ENCODE measurements at regions not wholly inside any gene's neighbourhood (a gene's known extent, or its start where the extent isn't known, plus 50 kb on each side); places are given as distances from the start of the nearest gene placed in this dataset.

GRCh38 chr3:22959593-22959992 is 243.5 kb upstream of the UBE2E2 start:
- Histone ChIP-seq H3K4me1 (ENCODE audit: control insufficient read depth, insufficient read depth, low read length) (no peaks in the 10 kb centered on the region), H3K27ac (ENCODE audit: extremely low read depth, low read depth, low read length) (no peak overlapping the region), H3K36me3 (ENCODE audit: control insufficient read depth in 2 of 2, insufficient read depth in 1 of 2, low read length in 2 of 2) (no peaks in the 10 kb centered on the region), H3K4me3 (ENCODE audit: low read depth, low read length) (no peak overlapping the region), H3K9me3 (ENCODE audit: control insufficient read depth, insufficient read depth, low read depth, low read length) (no peaks in the 10 kb centered on the region)
- CTCF ChIA-PET, result no interaction called here
- POLR2A ChIA-PET, result no interaction called here
- TF ChIP-seq ZNF140 (tag by site-specific recombination; IDR thresholded peaks at IDR 0.05) (no peak), ZNF37A (tag by site-specific recombination; IDR thresholded peaks at IDR 0.05) (no peak), ZNF600 (tag by site-specific recombination; IDR thresholded peaks at IDR 0.05) (no peak), KLF10 (tag by site-specific recombination; IDR thresholded peaks at IDR 0.05) (no peak), ZSCAN30 (tag by site-specific recombination; IDR thresholded peaks at IDR 0.05) (no peak), ZNF354C (tag by site-specific recombination; IDR thresholded peaks at IDR 0.05; ENCODE audit: borderline replicate concordance, low read depth) (no peak), SCRT1 (tag by site-specific recombination; IDR thresholded peaks at IDR 0.05; ENCODE audit: borderline replicate concordance) (no peak), ZNF621 (tag by site-specific recombination; IDR thresholded peaks at IDR 0.05) (no peak), ZFP69B (tag by site-specific recombination; IDR thresholded peaks at IDR 0.05) (no peak), ZBTB7A (tag by site-specific recombination; IDR thresholded peaks at IDR 0.05; ENCODE audit: low read depth) (no peak), ZNF239 (tag by site-specific recombination; IDR thresholded peaks at IDR 0.05) (no peak), ZSCAN4 (tag by site-specific recombination; IDR thresholded peaks at IDR 0.05) (no peak), ZNF473 (tag by site-specific recombination; IDR thresholded peaks at IDR 0.05) (no peak), ZNF280D (tag by site-specific recombination; IDR thresholded peaks at IDR 0.05) (no peak), ZNF544 (tag by site-specific recombination; IDR thresholded peaks at IDR 0.05) (no peak)

GRCh38 chr3:22960105-22960984 is 242.8 kb upstream of the UBE2E2 start:
- no peak overlapping the region for H3K27ac ChIP-seq (ENCODE audit: extremely low read depth, low read depth, low read length)
- CTCF ChIA-PET, result interaction anchor here (0.6 to 1.4 kb wide), 11 partner anchors 10 to 1939 kb away, joined by 3 to 6 read pairs (median 4); no protein-coding TSS in a partner anchor
- H3K36me3 ChIP-seq (ENCODE audit: control insufficient read depth in 2 of 2, insufficient read depth in 1 of 2, low read length in 2 of 2), result no peaks in the 10 kb centered on the region
- POLR2A ChIA-PET, result no interaction called here
- H3K4me3 ChIP-seq (ENCODE audit: low read depth, low read length), result no peak overlapping the region
- H3K9me3 ChIP-seq (ENCODE audit: control insufficient read depth, insufficient read depth, low read depth, low read length), result no peaks in the 10 kb centered on the region
- H3K4me1 ChIP-seq (ENCODE audit: control insufficient read depth, insufficient read depth, low read length), result no peaks in the 10 kb centered on the region
- TF ChIP-seq REPIN1 (tag by site-specific recombination; IDR thresholded peaks at IDR 0.05; ENCODE audit: low read depth) (no peak), ZNF404 (tag by site-specific recombination; IDR thresholded peaks at IDR 0.05) (no peak), SCRT1 (tag by site-specific recombination; IDR thresholded peaks at IDR 0.05; ENCODE audit: borderline replicate concordance) (no peak), ZNF449 (tag by site-specific recombination; IDR thresholded peaks at IDR 0.05) (no peak), PRDM6 (tag by site-specific recombination; IDR thresholded peaks at IDR 0.05) (peak; percentile 30; the same call in 1 of the 2 replicates), ZFP3 (tag by site-specific recombination; IDR thresholded peaks at IDR 0.05; ENCODE audit: low read depth) (no peak), ZEB2 (tag by site-specific recombination; IDR thresholded peaks at IDR 0.05) (0 out of 2 replicates have a peak, but pooled peaks have one; percentile 20), ZSCAN16 (tag by site-specific recombination; IDR thresholded peaks at IDR 0.05) (no peak), HOXA7 (CRISPR knock-in tag; IDR thresholded peaks at IDR 0.05; ENCODE audit: borderline replicate concordance) (no peak)

Data from HEK293 (cell line).